Breast epithelium (tissue), 3 donors: ENCODE measurements at regions not wholly inside any gene's neighbourhood (a gene's known extent, or its start where the extent isn't known, plus 50 kb on each side); places are given as distances from the start of the nearest gene placed in this dataset.
A peak's percentile ranks its signal among the peaks of the same experiment; 100 is the strongest.

Experiments used
- CTCF ChIP-seq, 3 donors: fragments of 450-650 bp; IDR thresholded peaks; one replicate each; pipeline ENCODE4 v1.5.1; 2016 to 2017; ENCODE audit warnings: antibody characterized with exemption in 3 of 3, mild to moderate bottlenecking in 3 of 3, moderate library complexity in 3 of 3
- POLR2A ChIP-seq: fragments of 450-650 bp; IDR thresholded peaks from one replicate; pipeline ENCODE4 v1.6.1; 2016; ENCODE audit warnings: antibody characterized with exemption, mild to moderate bottlenecking, moderate library complexity
- POLR2AphosphoS5 ChIP-seq, 3 donors: sonication (generic); formaldehyde crosslinking; IDR thresholded peaks; one replicate each; pipeline ENCODE4 v1.6.1; 2017; ENCODE audit warnings: antibody characterized with exemption in 3 of 3

DNA sequence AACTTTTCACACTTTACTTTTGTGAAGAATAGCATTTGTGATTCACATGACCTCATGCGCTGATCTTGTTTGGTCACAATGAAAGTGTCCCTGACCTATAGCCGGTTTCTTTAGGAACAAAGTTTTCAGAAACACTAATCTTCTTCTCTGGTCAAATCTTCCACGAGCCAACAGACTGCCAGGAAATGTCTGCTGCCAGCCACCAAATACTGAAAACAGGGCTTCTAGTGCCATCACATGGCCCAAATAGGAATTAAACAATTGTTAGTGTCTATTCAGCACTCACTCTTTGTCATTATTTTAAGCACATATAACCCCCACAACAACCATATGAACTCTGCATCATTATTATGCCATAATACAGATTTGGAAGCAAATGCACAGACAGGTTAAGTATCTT lies 286.5 kb upstream of the SYT4 start:
- TF ChIP-seq POLR2A (no peak), POLR2AphosphoS5 (IDR thresholded peaks at IDR 0.05) (no peak), CTCF (IDR thresholded peaks at IDR 0.05) (peak in 1 of 3 donors; percentile 50)
